Dedifferentiated amniotic fluid mesenchymal stem cell (primary cell): ENCODE measurements at regions not wholly inside any gene's neighbourhood (a gene's known extent, or its start where the extent isn't known, plus 50 kb on each side); places are given as distances from the start of the nearest gene placed in this dataset.

Experiments used
- DNase-seq: peaks from one replicate; pipeline ENCODE4 v3.0.0-alpha.2; 2016; ENCODE audit errors: extremely low spot score

DNA sequence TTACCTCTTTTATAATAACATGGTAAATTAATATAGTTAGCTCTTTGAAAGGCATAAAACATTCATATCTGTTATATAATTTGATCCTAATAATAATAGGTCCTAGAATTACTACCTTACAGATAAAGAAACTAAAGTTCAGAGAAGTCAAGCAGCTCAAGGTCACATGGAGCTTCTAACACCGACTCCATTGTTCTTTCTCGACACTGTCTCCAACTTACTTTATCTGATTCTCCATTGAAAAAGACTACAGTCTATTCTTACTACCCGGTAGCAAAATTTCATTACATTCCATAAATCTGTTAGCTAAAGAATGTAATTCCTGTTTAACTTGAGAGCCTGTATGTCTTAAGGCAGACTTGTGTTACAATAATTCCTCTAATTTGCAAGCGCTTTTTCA is 96.3 kb upstream of the TMEM161B start:
- no peak for DNase-seq

DNA sequence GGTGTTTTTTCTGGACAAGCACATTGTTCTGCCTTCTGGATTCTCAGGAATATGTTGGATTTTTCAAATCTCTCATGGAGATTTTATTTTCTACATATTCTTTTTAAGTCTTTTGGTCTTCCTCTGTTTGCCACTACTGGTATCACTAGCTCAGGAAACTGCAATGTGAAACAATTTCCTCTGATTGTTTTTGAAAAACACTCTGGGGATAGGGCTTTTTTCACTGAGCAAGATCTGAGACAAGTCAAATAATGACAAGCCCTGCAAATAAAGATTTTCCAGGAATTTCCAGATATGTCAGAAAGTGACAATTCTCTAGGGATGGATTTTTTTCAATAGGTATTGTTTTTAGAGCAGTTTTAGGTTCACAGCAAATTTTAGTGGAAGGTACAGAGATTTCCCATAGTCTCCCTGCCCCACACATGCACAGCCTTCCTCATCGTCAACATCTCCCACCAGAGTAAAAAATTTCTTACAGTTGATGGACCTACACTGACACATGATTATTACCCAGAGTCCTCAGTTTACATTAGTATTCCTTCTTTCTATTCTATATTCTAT is 86.9 kb upstream of the TMEM161B start:
- DNase-seq = no peak

DNA sequence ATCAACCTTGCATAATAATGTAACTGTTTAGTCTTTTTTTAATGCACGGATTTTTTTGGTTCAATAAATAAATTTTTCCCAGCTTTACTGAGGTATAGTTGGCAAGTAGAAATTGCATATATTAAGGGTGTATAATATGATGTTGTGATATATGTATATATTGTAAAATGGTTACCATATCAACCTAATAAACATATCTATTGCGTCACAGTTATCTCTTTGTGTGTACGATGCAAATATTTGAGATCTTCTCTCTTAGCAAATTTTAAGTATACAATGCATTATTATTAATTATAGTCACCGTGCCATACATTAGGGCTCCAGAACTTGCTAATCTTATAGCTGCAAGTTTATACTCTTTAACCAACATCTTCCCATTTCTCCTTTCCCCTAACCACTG is 57.2 kb upstream of the TMEM161B start:
- DNase-seq = no peak

DNA sequence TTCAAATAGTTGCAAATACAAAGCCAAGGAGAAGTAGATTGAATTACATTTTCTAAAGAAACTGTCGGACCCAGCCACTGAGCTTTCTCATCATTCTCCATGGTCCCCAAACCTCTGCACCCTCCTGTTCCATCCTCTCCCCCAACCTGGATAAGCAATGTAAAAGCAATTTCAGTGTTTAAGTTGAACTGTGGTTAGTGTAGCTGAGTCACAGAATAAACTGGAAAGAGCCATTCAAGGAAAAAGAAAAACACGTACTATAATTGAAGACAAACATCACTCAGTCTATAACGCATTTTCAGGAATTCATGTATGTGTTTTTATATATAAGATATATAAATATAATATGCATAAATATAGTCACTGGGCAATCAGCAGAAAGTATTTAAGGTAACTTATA is 54.1 kb upstream of the TMEM161B start:
- no peak for DNase-seq
